NB4 (cell line): ENCODE measurements at regions not wholly inside any gene's neighbourhood (a gene's known extent, or its start where the extent isn't known, plus 50 kb on each side); places are given as distances from the start of the nearest gene placed in this dataset.

Source experiments
- DNase-seq: peaks from one replicate; pipeline ENCODE4 v3.0.0; 2010; ENCODE audit warnings: low read depth
- H3K4me3 ChIP-seq: one replicate; pipeline ENCODE4 v1.5.1; 2011; ENCODE audit warnings: mild to moderate bottlenecking, low read depth, low read length, moderate library complexity
- CTCF ChIP-seq: IDR thresholded peaks from one replicate; pipeline ENCODE4 v1.5.1; 2012; ENCODE audit warnings: low read depth, low read length
- MAX ChIP-seq: IDR thresholded peaks from 2 replicates; pipeline ENCODE4 v1.6.1; 2011; ENCODE audit warnings: low read depth, low read length
- MYC ChIP-seq: IDR thresholded peaks from 2 replicates; pipeline ENCODE4 v1.6.1; 2011; ENCODE audit warnings: low read depth, low read length
- POLR2A ChIP-seq: IDR thresholded peaks from 2 replicates; pipeline ENCODE4 v1.6.1; 2011; ENCODE audit warnings: mild to moderate bottlenecking; ENCODE audit not compliant: insufficient read length; ENCODE audit errors: extremely low read depth

GRCh38 chr5:156148301-156148700 lies 178.7 kb upstream of the SGCD start:
- no peak for TF ChIP-seq CTCF
- TF ChIP-seq MAX = no peak
- no peak overlapping the region for H3K4me3 ChIP-seq
- no peak for DNase-seq

- DNase-seq = no peak
- TF ChIP-seq MAX (no peak), CTCF (no peak), MYC (no peak), POLR2A (no peak)
- no peak overlapping the region for H3K4me3 ChIP-seq
Measured at GRCh38 chr5:156149213-156149612, 177.8 kb upstream of the SGCD start.

GRCh38 chr5:156153602-156154001 lies 173.4 kb upstream of the SGCD start:
- DNase-seq = no peak
- H3K4me3 ChIP-seq = no peak overlapping the region
- no peak for TF ChIP-seq POLR2A
- TF ChIP-seq MAX = no peak
- TF ChIP-seq MYC = no peak
- TF ChIP-seq CTCF = no peak

- TF ChIP-seq MAX = no peak
- no peak for TF ChIP-seq CTCF
- no peak for TF ChIP-seq MYC
- no peak for TF ChIP-seq POLR2A
- DNase-seq = no peak
- no peak overlapping the region for H3K4me3 ChIP-seq
Measured at GRCh38 chr5:156154757-156155156, 172.2 kb upstream of the SGCD start.

GRCh38 chr5:156155598-156155997 lies 171.4 kb upstream of the SGCD start:
- no peak for DNase-seq
- H3K4me3 ChIP-seq = no peak overlapping the region
- TF ChIP-seq MAX = no peak
- no peak for TF ChIP-seq MYC
- no peak for TF ChIP-seq CTCF
- TF ChIP-seq POLR2A = no peak

- no peak overlapping the region for H3K4me3 ChIP-seq
- DNase-seq = no peak
- no peak for TF ChIP-seq MYC
- TF ChIP-seq CTCF = no peak
- TF ChIP-seq POLR2A = no peak
- TF ChIP-seq MAX = no peak
Measured at GRCh38 chr5:156164306-156164705, 162.7 kb upstream of the SGCD start.
